SK-N-SH treated with all-trans-retinoic acid at 6 μM for 48 hours (cell line): ENCODE measurements at regions not wholly inside any gene's neighbourhood (a gene's known extent, or its start where the extent isn't known, plus 50 kb on each side); places are given as distances from the start of the nearest gene placed in this dataset.

Source experiments
- ATAC-seq: fragments of 200-7000 bp; cut with Tn5 transposase; 3 replicates; pipeline ENCODE4 v1.9.1; 2020; ENCODE audit warnings: mild to moderate bottlenecking, moderate library complexity
- ARNTL ChIP-seq: fragments of 450-650 bp; formaldehyde crosslinking; IDR thresholded peaks from 2 replicates; pipeline ENCODE4 v1.5.0; 2020; ENCODE audit warnings: low read depth, mild to moderate bottlenecking, moderate library complexity, borderline replicate concordance
- BACH2 ChIP-seq: fragments of 250-450 bp; sonication (Bioruptor Pico); IDR thresholded peaks from 2 replicates; pipeline ENCODE4 v1.9.0; 2021; ENCODE audit warnings: mild to moderate bottlenecking, borderline replicate concordance
- CREB5 ChIP-seq: fragments of 250-450 bp; sonication (Bioruptor Pico); IDR thresholded peaks from 2 replicates; pipeline ENCODE4 v1.5.1; 2020; ENCODE audit warnings: low read depth, mild to moderate bottlenecking, moderate library complexity
- CSDC2 ChIP-seq: fragments of 250-450 bp; sonication (Bioruptor Pico); IDR thresholded peaks from 2 replicates; pipeline ENCODE4 v1.5.0; 2020; ENCODE audit warnings: mild to moderate bottlenecking, moderate library complexity
- CSRNP3 ChIP-seq: fragments of 250-450 bp; sonication (Bioruptor Pico); IDR thresholded peaks from 2 replicates; pipeline ENCODE4 v1.5.1; 2021; ENCODE audit warnings: mild to moderate bottlenecking, moderate library complexity
- ESRRG ChIP-seq: fragments of 250-450 bp; sonication (Bioruptor Pico); IDR thresholded peaks from 2 replicates; pipeline ENCODE4 v1.6.1; 2021; ENCODE audit warnings: mild to moderate bottlenecking
- GLIS3 ChIP-seq: fragments of 250-450 bp; sonication (Bioruptor Pico); IDR thresholded peaks from 2 replicates; pipeline ENCODE4 v1.5.0; 2020; ENCODE audit warnings: mild to moderate bottlenecking, moderate library complexity
- ISL1 ChIP-seq: fragments of 250-450 bp; sonication (Bioruptor Pico); IDR thresholded peaks from 2 replicates; pipeline ENCODE4 v2.1.2; 2022; ENCODE audit warnings: mild to moderate bottlenecking, moderate library complexity
- OSR1 ChIP-seq: fragments of 250-450 bp; sonication (Bioruptor Pico); IDR thresholded peaks from 2 replicates; pipeline ENCODE4 v1.8.0; 2022; ENCODE audit warnings: moderate library complexity, mild to moderate bottlenecking, inconsistent platforms
- PATZ1 ChIP-seq: fragments of 250-450 bp; sonication (Bioruptor Pico); IDR thresholded peaks from 2 replicates; pipeline ENCODE4 v1.8.0; 2020; ENCODE audit warnings: mild to moderate bottlenecking, moderate library complexity, borderline replicate concordance
- POU6F1 ChIP-seq: fragments of 250-450 bp; sonication (Bioruptor Pico); IDR thresholded peaks from 2 replicates; pipeline ENCODE4 v1.8.0; 2021; ENCODE audit warnings: low read depth, mild to moderate bottlenecking, moderate library complexity, borderline replicate concordance
- PPARA ChIP-seq: fragments of 250-450 bp; sonication (Bioruptor Pico); IDR thresholded peaks from 2 replicates; pipeline ENCODE4 v1.5.0; 2020; ENCODE audit warnings: mild to moderate bottlenecking, borderline replicate concordance
- RARB ChIP-seq: fragments of 250-450 bp; sonication (Bioruptor Pico); IDR thresholded peaks from 2 replicates; pipeline ENCODE4 v1.8.0; 2021; ENCODE audit warnings: mild to moderate bottlenecking, moderate library complexity
- SNAI2 ChIP-seq: fragments of 250-450 bp; sonication (Bioruptor Pico); IDR thresholded peaks from 2 replicates; pipeline ENCODE4 v1.5.0; 2020; ENCODE audit warnings: mild to moderate bottlenecking, moderate library complexity
- TCF4 ChIP-seq: fragments of 250-450 bp; sonication (Bioruptor Pico); IDR thresholded peaks from 2 replicates; pipeline ENCODE4 v1.8.0; 2021; ENCODE audit warnings: mild to moderate bottlenecking, moderate library complexity, borderline replicate concordance
- TOX ChIP-seq: fragments of 250-450 bp; sonication (Bioruptor Pico); IDR thresholded peaks from 2 replicates; pipeline ENCODE4 v1.8.0; 2021; ENCODE audit warnings: mild to moderate bottlenecking, moderate library complexity, borderline replicate concordance
- TSHZ2 ChIP-seq: fragments of 250-450 bp; sonication (Bioruptor Pico); IDR thresholded peaks from 2 replicates; pipeline ENCODE4 v1.5.0; 2020; ENCODE audit warnings: mild to moderate bottlenecking, moderate library complexity
- ZC3H10 ChIP-seq: fragments of 250-450 bp; sonication (Bioruptor Pico); IDR thresholded peaks from 2 replicates; pipeline ENCODE4 v1.5.1; 2021; ENCODE audit warnings: mild to moderate bottlenecking, moderate library complexity
- ZFP3 ChIP-seq: fragments of 250-450 bp; sonication (Bioruptor Pico); IDR thresholded peaks from 2 replicates; pipeline ENCODE4 v1.5.0; 2020; ENCODE audit warnings: mild to moderate bottlenecking, moderate library complexity
- ZFP30 ChIP-seq: fragments of 450-650 bp; formaldehyde crosslinking; IDR thresholded peaks from 2 replicates; pipeline ENCODE4 v1.5.0; 2022; ENCODE audit warnings: mild to moderate bottlenecking, moderate library complexity
- ZNF565 ChIP-seq: fragments of 450-650 bp; formaldehyde crosslinking; conservative IDR thresholded peaks from 2 replicates; pipeline ENCODE4 v1.5.0; 2020; ENCODE audit warnings: low read depth, mild to moderate bottlenecking, moderate library complexity
- ZNF70 ChIP-seq: fragments of 450-650 bp; formaldehyde crosslinking; IDR thresholded peaks from 2 replicates; pipeline ENCODE4 v1.5.0; 2020; ENCODE audit warnings: mild to moderate bottlenecking, moderate library complexity
- ZNF8 ChIP-seq: fragments of 450-650 bp; formaldehyde crosslinking; IDR thresholded peaks from 2 replicates; pipeline ENCODE4 v1.5.0; 2020; ENCODE audit warnings: mild to moderate bottlenecking, moderate library complexity

- TF ChIP-seq SNAI2 (CRISPR knock-in tag) (no peak), TSHZ2 (no peak), GLIS3 (CRISPR knock-in tag) (no peak), TCF4 (no peak), PATZ1 (CRISPR knock-in tag) (no peak), ARNTL (CRISPR knock-in tag) (no peak), ZNF565 (no peak), CSDC2 (CRISPR knock-in tag) (no peak), PPARA (no peak), ESRRG (CRISPR knock-in tag) (no peak), ISL1 (CRISPR knock-in tag) (no peak), ZC3H10 (CRISPR knock-in tag) (no peak), BACH2 (CRISPR knock-in tag) (no peak), ZFP30 (no peak), OSR1 (CRISPR knock-in tag) (no peak)
- no peak for ATAC-seq
Measured at GRCh38 chr15:62846131-62846804, 196.3 kb upstream of the TPM1 start.

- TF ChIP-seq CSRNP3 (CRISPR knock-in tag) (no peak), POU6F1 (no peak), ESRRG (CRISPR knock-in tag) (no peak), ZNF8 (no peak), TSHZ2 (no peak), TCF4 (no peak), PATZ1 (CRISPR knock-in tag) (no peak), BACH2 (CRISPR knock-in tag) (no peak), ZNF565 (no peak), CSDC2 (CRISPR knock-in tag) (no peak), TOX (no peak), OSR1 (CRISPR knock-in tag) (no peak), ARNTL (CRISPR knock-in tag) (no peak), ZFP3 (no peak), CREB5 (CRISPR knock-in tag) (no peak), RARB (CRISPR knock-in tag) (no peak), ZFP30 (no peak), GLIS3 (CRISPR knock-in tag) (no peak), SNAI2 (CRISPR knock-in tag) (no peak), ZNF70 (no peak)
- ATAC-seq = no peak
Measured at GRCh38 chr15:62846805-62847495, 195.6 kb upstream of the TPM1 start.
